Testis (tissue), 2 donors: ENCODE measurements at regions not wholly inside any gene's neighbourhood (a gene's known extent, or its start where the extent isn't known, plus 50 kb on each side); places are given as distances from the start of the nearest gene placed in this dataset.

Experiments used
- DNase-seq: peaks from one replicate; pipeline ENCODE4 v3.0.0-alpha.2; 2019
- H3K27ac ChIP-seq, 2 donors: fragments of 200-600 bp; sonication (generic); one replicate each; pipeline ENCODE4 v1.5.1; 2019
- H3K27me3 ChIP-seq: fragments of 200-600 bp; sonication (generic); one replicate; pipeline ENCODE4 v1.5.1; 2019
- H3K36me3 ChIP-seq: fragments of 200-600 bp; sonication (generic); one replicate; pipeline ENCODE4 v1.5.1; 2017; ENCODE audit warnings: low read depth; ENCODE audit errors: missing control alignments
- H3K4me1 ChIP-seq: fragments of 200-600 bp; sonication (generic); one replicate; pipeline ENCODE4 v1.5.1; 2019
- H3K4me3 ChIP-seq, 2 donors: fragments of 200-600 bp; sonication (generic); one replicate each; pipeline ENCODE4 v1.5.1; 2017 to 2019
- H3K9me3 ChIP-seq: fragments of 200-600 bp; sonication (generic); one replicate; pipeline ENCODE4 v1.5.1; 2017
- POLR2A ChIP-seq: fragments of 450-650 bp; IDR thresholded peaks from one replicate; pipeline ENCODE4 v1.6.1; 2017; ENCODE audit warnings: antibody characterized with exemption, mild to moderate bottlenecking, moderate library complexity
- WGBS, 2 donors: methylation state at CpG; one replicate each; pipeline ENCODE4 v1.1.5; 2018; 5-methylcytosine and 5-hydroxymethylcytosine counted together
- intact Hi-C: fragments of 100-400 bp; cut with DNase I; formaldehyde crosslinking; loops from one replicate; pipeline ENCODE4 v1.15.1; 2023; ENCODE audit warnings: low total_unique reads
- TF ChIP-seq, protein P1 (sequence below), 3 experiments: fragments of 450-650 bp in 2 of 3; fragments of 200-600 bp in 1 of 3; sonication (generic) in 1 of 3; IDR thresholded peaks; one replicate each; pipeline ENCODE4 v1.5.1; 2016 to 2019; ENCODE audit warnings: antibody characterized with exemption in 3 of 3, mild to moderate bottlenecking in 2 of 3, moderate library complexity in 1 of 3

DNA sequence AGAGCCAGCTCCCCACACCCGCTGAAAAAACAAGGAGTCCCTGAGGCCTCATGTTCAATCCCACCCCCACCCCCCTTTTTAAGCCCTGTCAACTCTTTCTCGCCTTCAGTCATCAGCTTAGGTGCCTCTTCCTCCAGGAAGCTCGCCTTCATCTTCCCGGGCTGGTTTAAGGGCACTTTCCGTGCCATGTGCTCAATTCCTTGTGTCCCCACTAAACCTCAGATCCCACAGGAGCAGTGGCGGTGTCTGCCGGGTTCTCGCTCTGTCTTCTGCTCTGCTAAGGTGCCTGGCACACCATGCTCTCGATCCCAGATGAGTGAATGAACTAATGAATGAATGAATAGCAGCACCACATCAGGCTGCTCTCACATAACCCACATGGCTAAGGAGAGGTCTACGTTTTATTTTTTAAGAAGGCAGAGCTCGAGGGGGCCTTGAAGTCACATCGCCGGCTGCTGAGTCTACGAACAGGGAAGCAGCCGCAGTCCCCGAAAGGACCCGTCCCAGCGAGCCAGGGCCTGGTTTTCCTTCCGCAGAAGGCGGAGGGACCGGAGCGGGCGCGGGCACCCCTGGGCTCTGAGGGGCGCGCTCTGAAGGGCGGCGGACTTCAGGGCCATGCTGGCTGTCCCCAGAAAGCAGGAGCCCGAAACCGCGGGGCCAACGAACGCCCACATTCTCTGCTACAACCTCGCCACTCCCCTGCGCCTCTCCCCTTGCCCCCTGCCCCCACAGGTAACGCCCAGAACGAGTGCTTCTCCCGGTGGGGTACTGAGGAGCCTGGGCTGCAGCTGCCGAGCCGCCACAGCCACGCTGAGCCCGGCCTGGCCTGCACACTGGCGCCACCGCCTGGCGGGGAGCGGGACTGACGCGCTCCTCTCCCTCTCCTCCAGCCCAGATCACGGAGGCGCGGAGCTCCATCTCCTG lies 73.4 kb upstream of the KCNMA1 start:
- Histone ChIP-seq H3K27ac (no peak overlapping the region), H3K9me3 (no peaks in the 10 kb centered on the region), H3K27me3 (no peaks in the 10 kb centered on the region), H3K4me1 (peaks cover 2% of the 10 kb centered on the region), H3K4me3 (peak overlapping the region; percentile 33 to 63), H3K36me3 (no peaks in the 10 kb centered on the region)
- WGBS, 2 donors = 9 to 13% methylated on average over 38 to 51 of the region's 51 CpGs
- intact Hi-C loops = no loop called here
- peak; percentile 88 for DNase-seq
- TF ChIP-seq, protein P1, sequence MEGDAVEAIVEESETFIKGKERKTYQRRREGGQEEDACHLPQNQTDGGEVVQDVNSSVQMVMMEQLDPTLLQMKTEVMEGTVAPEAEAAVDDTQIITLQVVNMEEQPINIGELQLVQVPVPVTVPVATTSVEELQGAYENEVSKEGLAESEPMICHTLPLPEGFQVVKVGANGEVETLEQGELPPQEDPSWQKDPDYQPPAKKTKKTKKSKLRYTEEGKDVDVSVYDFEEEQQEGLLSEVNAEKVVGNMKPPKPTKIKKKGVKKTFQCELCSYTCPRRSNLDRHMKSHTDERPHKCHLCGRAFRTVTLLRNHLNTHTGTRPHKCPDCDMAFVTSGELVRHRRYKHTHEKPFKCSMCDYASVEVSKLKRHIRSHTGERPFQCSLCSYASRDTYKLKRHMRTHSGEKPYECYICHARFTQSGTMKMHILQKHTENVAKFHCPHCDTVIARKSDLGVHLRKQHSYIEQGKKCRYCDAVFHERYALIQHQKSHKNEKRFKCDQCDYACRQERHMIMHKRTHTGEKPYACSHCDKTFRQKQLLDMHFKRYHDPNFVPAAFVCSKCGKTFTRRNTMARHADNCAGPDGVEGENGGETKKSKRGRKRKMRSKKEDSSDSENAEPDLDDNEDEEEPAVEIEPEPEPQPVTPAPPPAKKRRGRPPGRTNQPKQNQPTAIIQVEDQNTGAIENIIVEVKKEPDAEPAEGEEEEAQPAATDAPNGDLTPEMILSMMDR (IDR thresholded peaks at IDR 0.05) = peak; percentile 67 to 98 (median 87)
- TF ChIP-seq POLR2A = no peak

DNA sequence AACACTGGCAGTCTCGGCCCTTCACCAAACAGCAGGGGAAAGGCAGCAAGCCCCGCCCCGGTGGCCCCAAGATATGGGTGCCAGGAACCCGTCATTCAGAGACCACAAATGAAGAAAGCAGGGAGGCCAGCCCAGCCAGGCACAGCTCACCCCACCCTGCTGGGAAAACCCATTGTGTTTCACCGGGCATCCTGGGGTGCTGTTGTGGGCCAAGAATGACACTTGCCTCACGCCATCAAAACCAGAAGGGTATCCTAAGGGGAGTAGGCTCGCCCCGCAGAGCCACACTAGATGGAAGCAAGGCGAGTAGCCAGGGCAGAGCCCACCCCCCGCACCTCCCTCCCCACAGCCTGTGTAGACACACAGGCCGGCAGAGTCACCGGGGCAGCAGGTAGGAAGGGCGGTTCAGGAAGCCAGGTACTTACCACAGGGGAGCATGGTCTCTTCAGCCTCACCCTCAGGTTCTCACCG lies 72.5 kb upstream of the KCNMA1 start:
- H3K36me3 ChIP-seq = no peaks in the 10 kb centered on the region
- H3K27ac ChIP-seq = no peak overlapping the region
- WGBS, 2 donors = 64 to 73% methylated on average over 4 to 14 of the region's 14 CpGs
- peaks cover 2% of the 10 kb centered on the region for H3K4me1 ChIP-seq
- intact Hi-C loops = no loop called here
- no peaks in the 10 kb centered on the region for H3K9me3 ChIP-seq
- H3K27me3 ChIP-seq = no peaks in the 10 kb centered on the region
- no peak for DNase-seq
- TF ChIP-seq, protein P1 (IDR thresholded peaks at IDR 0.05) = no peak
- no peak for TF ChIP-seq POLR2A
- H3K4me3 ChIP-seq = no peak overlapping the region

DNA sequence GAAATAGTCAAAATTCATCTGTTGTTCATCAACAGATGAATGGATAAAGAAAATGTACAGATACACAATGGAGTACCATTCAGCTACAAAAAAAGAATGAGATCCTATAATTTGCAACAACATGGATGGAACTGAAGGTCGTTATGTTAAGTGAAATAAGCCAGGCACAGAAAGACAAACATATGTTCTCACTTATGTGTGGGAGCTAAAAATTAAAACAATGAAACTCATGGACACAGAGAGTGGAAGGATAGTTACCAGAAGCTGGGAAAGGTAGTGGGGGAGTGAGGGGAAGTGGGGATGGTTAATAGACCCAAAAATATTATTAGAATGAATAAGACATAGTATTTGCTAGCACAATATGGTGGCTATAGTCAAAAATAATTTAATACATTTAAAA lies 70.0 kb upstream of the KCNMA1 start:
- no peaks in the 10 kb centered on the region for H3K27me3 ChIP-seq
- no peak overlapping the region for H3K27ac ChIP-seq
- H3K4me1 ChIP-seq = peaks cover 2% of the 10 kb centered on the region
- H3K9me3 ChIP-seq = no peaks in the 10 kb centered on the region
- 31 to 42% methylated on average over 1 of the region's 1 CpG for WGBS, 2 donors
- no peak overlapping the region for H3K4me3 ChIP-seq
- DNase-seq = no peak
- intact Hi-C loops = no loop called here
- H3K36me3 ChIP-seq = no peaks in the 10 kb centered on the region
- TF ChIP-seq, protein P1 (IDR thresholded peaks at IDR 0.05) = no peak
- no peak for TF ChIP-seq POLR2A

DNA sequence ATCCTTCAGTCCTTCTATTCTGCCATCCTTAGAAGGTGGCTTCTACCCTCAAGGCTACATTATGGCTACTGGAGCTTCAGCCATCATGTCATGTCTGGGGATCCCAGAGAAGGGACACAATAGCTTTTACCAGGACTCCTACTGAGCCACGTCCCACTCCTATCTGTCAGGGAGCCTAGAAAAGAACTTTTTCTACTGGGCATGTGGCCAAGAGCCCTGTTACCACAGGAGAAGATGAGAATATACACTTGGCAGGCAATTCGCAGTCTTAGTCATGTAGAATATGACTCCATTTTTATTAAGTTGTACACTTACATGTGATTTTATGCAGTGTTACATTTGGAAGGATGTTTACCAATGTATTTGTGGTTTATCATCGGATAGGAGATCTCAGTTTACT lies 64.6 kb upstream of the KCNMA1 start:
- WGBS, 2 donors = 57 to 67% methylated on average over 3 of the region's 3 CpGs
- TF ChIP-seq, protein P1 (IDR thresholded peaks at IDR 0.05) = no peak
- TF ChIP-seq POLR2A = no peak
- no peak overlapping the region for H3K4me3 ChIP-seq
- H3K27me3 ChIP-seq = no peaks in the 10 kb centered on the region
- no peak overlapping the region for H3K27ac ChIP-seq
- no peaks in the 10 kb centered on the region for H3K9me3 ChIP-seq
- intact Hi-C loops = no loop called here
- no peaks in the 10 kb centered on the region for H3K36me3 ChIP-seq
- no peaks in the 10 kb centered on the region for H3K4me1 ChIP-seq
- DNase-seq = peak; percentile 32
